C4-2B (cell line): ENCODE measurements at regions not wholly inside any gene's neighbourhood (a gene's known extent, or its start where the extent isn't known, plus 50 kb on each side); places are given as distances from the start of the nearest gene placed in this dataset.
A peak's percentile ranks its signal among the peaks of the same experiment; 100 is the strongest.
"Not testable (repeated sequence)": the region's sequence is repeated elsewhere in the genome, so short reads cannot be mapped to it uniquely, and the experiment has no call there.

Experiments
- H3K27ac ChIP-seq: fragments of 450-650 bp; 2 replicates; pipeline ENCODE4 v1.5.1; 2017
- CTCF ChIP-seq: fragments of 450-650 bp; conservative IDR thresholded peaks from 2 replicates; pipeline ENCODE4 v1.5.1; 2017; ENCODE audit warnings: mild to moderate bottlenecking
- ZFX ChIP-seq: fragments of 450-650 bp; IDR thresholded peaks from 2 replicates; pipeline ENCODE4 v1.6.1; 2017

GRCh38 chr1:166671627-166672026 is 167.6 kb upstream of the POGK start:
- no peak for TF ChIP-seq CTCF
- TF ChIP-seq ZFX: no peak
- H3K27ac ChIP-seq: no peak overlapping the region

- H3K27ac ChIP-seq: no peak overlapping the region
- TF ChIP-seq ZFX: no peak
- TF ChIP-seq CTCF: no peak
Observed at GRCh38 chr1:166673722-166674121, 165.6 kb upstream of the POGK start.

GRCh38 chr1:166675213-166675612 is 164.1 kb upstream of the POGK start:
- no peak overlapping the region for H3K27ac ChIP-seq
- TF ChIP-seq CTCF (no peak), ZFX (no peak)

GRCh38 chr1:166676981-166677380 is 162.3 kb upstream of the POGK start:
- no peak for TF ChIP-seq ZFX
- TF ChIP-seq CTCF: peak; percentile 16; the same call in 1 of the 2 replicates
- H3K27ac ChIP-seq: no peak overlapping the region

- no peak overlapping the region for H3K27ac ChIP-seq
- TF ChIP-seq ZFX: no peak
- no peak for TF ChIP-seq CTCF
Observed at GRCh38 chr1:166679369-166679768, 159.9 kb upstream of the POGK start.

- TF ChIP-seq ZFX: no peak
- TF ChIP-seq CTCF: no peak
- no peak overlapping the region for H3K27ac ChIP-seq
Observed at GRCh38 chr1:166682588-166682987, 156.7 kb upstream of the POGK start.

DNA sequence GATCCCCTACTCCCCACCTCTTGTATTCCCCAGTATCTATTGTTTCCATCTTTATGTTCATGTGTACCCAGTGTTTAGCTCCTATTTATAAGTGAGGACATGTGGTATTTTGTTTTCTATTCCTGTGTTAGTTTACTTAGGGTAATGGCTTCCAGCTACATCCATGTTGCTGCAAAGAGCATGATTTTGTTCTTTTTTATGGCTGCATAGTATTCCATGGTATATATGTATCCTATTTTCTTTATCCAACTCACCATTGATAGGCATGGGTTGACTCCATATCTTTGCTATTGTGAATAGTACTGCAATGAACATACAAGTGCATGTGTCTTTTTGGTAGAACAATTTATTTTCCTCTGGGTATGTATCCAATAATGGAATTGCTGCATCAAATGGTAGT is 154.6 kb upstream of the POGK start:
- H3K27ac ChIP-seq: not testable (repeated sequence)

DNA sequence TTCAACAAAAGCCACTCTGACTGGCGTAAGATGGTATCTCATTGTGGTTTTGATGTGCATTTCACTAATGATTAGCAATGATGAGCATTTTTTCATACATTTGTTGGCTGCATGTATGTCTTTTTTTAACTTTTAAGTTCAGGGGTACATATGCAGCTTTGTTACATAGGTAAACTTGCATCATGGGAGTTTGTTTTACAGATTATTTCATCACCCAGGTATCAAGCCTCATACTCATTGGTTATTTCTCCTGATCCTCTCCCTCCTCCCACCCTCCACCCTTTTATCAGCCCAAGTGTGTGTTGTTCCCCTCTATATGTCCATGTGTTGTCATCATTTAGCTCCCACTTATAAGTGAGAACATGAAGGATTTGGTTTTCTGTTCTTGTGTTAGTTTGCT is 154.1 kb upstream of the POGK start:
- no peak overlapping the region for H3K27ac ChIP-seq
- no peak for TF ChIP-seq CTCF
- no peak for TF ChIP-seq ZFX

GRCh38 chr1:166685891-166686290 is 153.4 kb upstream of the POGK start:
- H3K27ac ChIP-seq: not testable (repeated sequence)

DNA sequence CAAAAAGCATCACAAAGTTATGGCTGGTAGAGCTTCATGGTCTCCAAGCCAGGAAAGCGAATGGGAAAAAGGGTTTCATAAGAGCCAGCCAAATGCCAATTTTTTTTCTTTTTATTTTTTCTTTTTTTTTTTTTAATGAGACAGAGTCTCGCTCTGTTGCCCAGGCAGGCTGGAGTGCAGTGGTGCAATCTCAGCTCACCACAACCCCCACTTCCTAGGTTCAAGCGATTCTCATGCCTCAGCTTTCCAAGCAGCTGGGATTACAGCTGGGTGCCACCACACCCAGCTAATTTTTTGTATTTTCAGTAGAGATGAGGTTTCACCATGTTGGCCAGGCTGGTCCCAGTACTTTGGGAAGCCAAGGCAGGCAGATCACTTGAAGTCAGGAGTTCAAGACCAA is 148.7 kb upstream of the POGK start:
- H3K27ac ChIP-seq: not testable (repeated sequence)
